K562 (cell line): ENCODE measurements at regions not wholly inside any gene's neighbourhood (a gene's known extent, or its start where the extent isn't known, plus 50 kb on each side); places are given as distances from the start of the nearest gene placed in this dataset.

ENCODE experiments used
- ATAC-seq: fragments of 200-7000 bp; cut with Tn5 transposase; 3 replicates; pipeline ENCODE4 v1.9.1; 2020; ENCODE audit warnings: moderate library complexity
- BruUV-seq: library from RNA; stranded (reverse); fragments of 400-500 nt; replicated peaks from 2 replicates; lab custom pipeline; 2021; lab: Mats Ljungman, UMichigan
- CTCF ChIA-PET: fragments of 300-600 bp; formaldehyde crosslinking; extraction: SDS; loops from one replicate; lab custom pipeline; 2021; ENCODE audit warnings: low intra/inter-chr PET ratio; lab: Yijun Ruan, JAX
- POLR2A ChIA-PET: fragments of 300-600, 350-650 bp; sonication (Branson Sonifier 250); formaldehyde crosslinking; extraction: SDS; loops from one replicate; lab custom pipeline; 2021; ENCODE audit warnings: antibody characterized with exemption, inconsistent platforms; lab: Yijun Ruan, JAX
- DNase-seq, 4 experiments: peaks; one replicate each; pipeline versions ENCODE4 v3.0.0 to v3.0.0-alpha.2; 2011 to 2018; ENCODE audit warnings: low spot score in 3 of 4, mixed read lengths in 3 of 4; ENCODE audit errors: extremely low read depth in 1 of 4
- FAIRE-seq: peaks from 2 replicates; lab custom pipeline; 2011; peaks lifted over from hg19 to GRCh38; lab: Jason Lieb, UNC
- H2AFZ ChIP-seq: 2 replicates; pipeline ENCODE4 v1.6.0; 2011; ENCODE audit warnings: low read depth, low read length, control low read depth, inconsistent platforms
- H3K27ac ChIP-seq: fragments of 200-600 bp; 3 replicates; pipeline ENCODE4 v1.8.0; 2011; ENCODE audit warnings: low read depth, mild to moderate bottlenecking, control low read depth, inconsistent platforms, low read length, moderate library complexity, mixed read lengths; ENCODE audit errors: extremely low read depth
- H3K27me3 ChIP-seq, 2 experiments: fragments of 300-600 bp in 1 of 2; 2 replicates in 1 of 2; 3 replicates in 1 of 2; pipeline versions ENCODE4 v1.6.0 to v1.8.0; 2011; ENCODE audit warnings: inconsistent platforms in 2 of 2, low read length in 2 of 2, mild to moderate bottlenecking in 1 of 2, mixed read lengths in 1 of 2, moderate library complexity in 1 of 2; ENCODE audit not compliant: control insufficient read depth in 2 of 2, insufficient read depth in 2 of 2
- H3K36me3 ChIP-seq: fragments of 300-600 bp; 3 replicates; pipeline ENCODE4 v1.8.0; 2011; ENCODE audit warnings: mild to moderate bottlenecking, low read length, inconsistent platforms; ENCODE audit not compliant: control insufficient read depth, insufficient read depth
- H3K4me1 ChIP-seq, 2 experiments: fragments of 200-600 bp in 1 of 2; replicated peaks in 1 of 2; 2 replicates in 1 of 2; 3 replicates in 1 of 2; pipeline versions ENCODE4 v1.5.1 to v1.8.0; 2011; ENCODE audit warnings: inconsistent platforms in 2 of 2, low read length in 2 of 2, mild to moderate bottlenecking in 1 of 2, mixed read lengths in 1 of 2, moderate library complexity in 1 of 2; ENCODE audit not compliant: control insufficient read depth in 2 of 2, insufficient read depth in 2 of 2
- H3K4me2 ChIP-seq: 2 replicates; pipeline ENCODE4 v1.6.1; 2011; ENCODE audit warnings: low read length, control low read depth, inconsistent platforms, mixed read lengths; ENCODE audit not compliant: insufficient read depth
- H3K4me3 ChIP-seq: fragments of 200-600 bp; sonication (generic), shearing (Covaris generic); 2 replicates; pipeline ENCODE4 v1.5.1; 2016; ENCODE audit warnings: control low read depth, inconsistent platforms
- H3K79me2 ChIP-seq: fragments of 200-600 bp; 3 replicates; pipeline ENCODE4 v1.8.0; 2011; ENCODE audit warnings: low read length, inconsistent platforms; ENCODE audit not compliant: control insufficient read depth, insufficient read depth
- H3K9ac ChIP-seq, 2 experiments: 2 replicates each; pipeline versions ENCODE4 v1.6.0 to v1.6.1; 2011; ENCODE audit warnings: low read depth in 2 of 2, low read length in 2 of 2, control low read depth in 1 of 2, inconsistent platforms in 1 of 2, mild to moderate bottlenecking in 1 of 2, mixed read lengths in 1 of 2; ENCODE audit not compliant: insufficient read depth in 1 of 2
- H3K9me1 ChIP-seq: one replicate; pipeline ENCODE4 v1.6.0; 2011; ENCODE audit warnings: inconsistent platforms, mild to moderate bottlenecking, low read length, moderate library complexity; ENCODE audit not compliant: control insufficient read depth, insufficient read depth
- H3K9me3 ChIP-seq: replicated peaks from 2 replicates; pipeline ENCODE4 v1.5.1; 2011; ENCODE audit warnings: low read depth, low read length, inconsistent platforms; ENCODE audit not compliant: control insufficient read depth, insufficient read depth
- H4K20me1 ChIP-seq: replicated peaks from 2 replicates; pipeline ENCODE4 v1.6.1; 2011; ENCODE audit warnings: low read length, inconsistent platforms, mixed read lengths; ENCODE audit not compliant: control insufficient read depth, insufficient read depth
- CBFB ChIP-seq: sonication (generic); formaldehyde crosslinking; IDR thresholded peaks from 2 replicates; pipeline ENCODE4 v1.4.0; 2020; ENCODE audit warnings: mild to moderate bottlenecking, missing genetic modification reagents
- KDM4B ChIP-seq, 2 experiments: fragments of 450-650 bp in 1 of 2; sonication (generic) in 1 of 2; IDR thresholded peaks; 2 replicates each; pipeline ENCODE4 v1.6.1; 2016 to 2017; ENCODE audit warnings: borderline replicate concordance in 2 of 2, antibody characterized with exemption in 1 of 2, low read depth in 1 of 2, mild to moderate bottlenecking in 1 of 2
- MTF1 ChIP-seq: fragments of 250-450 bp; sonication (Bioruptor Pico); IDR thresholded peaks from 2 replicates; pipeline ENCODE4 v1.9.0; 2021; ENCODE audit warnings: moderate library complexity, mild to moderate bottlenecking, inconsistent platforms, borderline replicate concordance
- SFPQ ChIP-seq: fragments of 200-400 bp; formaldehyde crosslinking; IDR thresholded peaks from 2 replicates; pipeline ENCODE4 v1.6.1; 2017; ENCODE audit warnings: mild to moderate bottlenecking, low read depth, low read length, moderate library complexity
- SMAD4 ChIP-seq: fragments of 250-450 bp; sonication (Bioruptor Pico); conservative IDR thresholded peaks from 2 replicates; pipeline ENCODE4 v1.8.0; 2021; ENCODE audit warnings: inconsistent platforms, mild to moderate bottlenecking, moderate library complexity
- TCF3 ChIP-seq: sonication (generic); formaldehyde crosslinking; IDR thresholded peaks from 2 replicates; pipeline ENCODE4 v1.4.0; 2020; ENCODE audit warnings: mild to moderate bottlenecking, missing genetic modification reagents
- ZNF445 ChIP-seq: fragments of 250-450 bp; sonication (Bioruptor Pico); IDR thresholded peaks from 2 replicates; pipeline ENCODE4 v1.4.0; 2020; ENCODE audit warnings: low read depth, mild to moderate bottlenecking, moderate library complexity
- ZNF766 ChIP-seq: fragments of 200-800 bp; sonication (Bioruptor generic); conservative IDR thresholded peaks from 2 replicates; pipeline ENCODE4 v1.6.1; 2016; ENCODE audit warnings: missing genetic modification characterization, missing compliant biosample characterization
- in situ Hi-C: fragments of 300-500 bp; cut with MboI; formaldehyde crosslinking; loops from 4 replicates; pipeline ENCODE4 v1.15.0; 2018; ENCODE audit warnings: inconsistent platforms, mixed read lengths
- intact Hi-C: fragments of 100-400 bp; cut with micrococcal nuclease; formaldehyde crosslinking; loops from 2 replicates; pipeline ENCODE4 v1.14.2; 2022
- TF ChIP-seq, protein P1 (sequence below): sonication (generic); formaldehyde crosslinking; IDR thresholded peaks from 2 replicates; pipeline ENCODE4 v1.8.0; 2022; ENCODE audit warnings: mild to moderate bottlenecking, missing genetic modification reagents

- H3K4me1 ChIP-seq = no peaks in the 10 kb centered on the region
- no peak overlapping the region for H3K4me3 ChIP-seq
- no peaks in the 10 kb centered on the region for H3K9me1 ChIP-seq
- no peaks in the 10 kb centered on the region for H3K36me3 ChIP-seq
- TF ChIP-seq SFPQ = no peak
- TF ChIP-seq ZNF445 (CRISPR knock-in tag) = no peak
- TF ChIP-seq CBFB = no peak
- TF ChIP-seq SMAD4 = no peak
- no peak for TF ChIP-seq ZNF766 (CRISPR knock-in tag)
- no peak for TF ChIP-seq TCF3
- TF ChIP-seq KDM4B (IDR thresholded peaks at IDR 0.05; ENCODE audit: borderline replicate concordance in 2 of 2, low read depth in 1 of 2) = no peak
- TF ChIP-seq, protein P1, sequence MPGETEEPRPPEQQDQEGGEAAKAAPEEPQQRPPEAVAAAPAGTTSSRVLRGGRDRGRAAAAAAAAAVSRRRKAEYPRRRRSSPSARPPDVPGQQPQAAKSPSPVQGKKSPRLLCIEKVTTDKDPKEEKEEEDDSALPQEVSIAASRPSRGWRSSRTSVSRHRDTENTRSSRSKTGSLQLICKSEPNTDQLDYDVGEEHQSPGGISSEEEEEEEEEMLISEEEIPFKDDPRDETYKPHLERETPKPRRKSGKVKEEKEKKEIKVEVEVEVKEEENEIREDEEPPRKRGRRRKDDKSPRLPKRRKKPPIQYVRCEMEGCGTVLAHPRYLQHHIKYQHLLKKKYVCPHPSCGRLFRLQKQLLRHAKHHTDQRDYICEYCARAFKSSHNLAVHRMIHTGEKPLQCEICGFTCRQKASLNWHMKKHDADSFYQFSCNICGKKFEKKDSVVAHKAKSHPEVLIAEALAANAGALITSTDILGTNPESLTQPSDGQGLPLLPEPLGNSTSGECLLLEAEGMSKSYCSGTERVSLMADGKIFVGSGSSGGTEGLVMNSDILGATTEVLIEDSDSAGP (CRISPR knock-in tag) = no peak
- no peak for TF ChIP-seq MTF1
- intact Hi-C loops (no loop called here), in situ Hi-C loops (no loop called here)
- DNase-seq (no peak), ATAC-seq (no peak), FAIRE-seq (no peak)
- POLR2A ChIA-PET = no interaction called here
- BruUV-seq = no TSS peak
- no peak overlapping the region for H3K9ac ChIP-seq
- CTCF ChIA-PET = no interaction called here
- no peak overlapping the region for H3K4me2 ChIP-seq
- no peak overlapping the region for H3K27ac ChIP-seq
- H3K27me3 ChIP-seq = no peaks in the 10 kb centered on the region
- no peak overlapping the region for H2AFZ ChIP-seq
- no peaks in the 10 kb centered on the region for H3K79me2 ChIP-seq
- H4K20me1 ChIP-seq = no peaks in the 10 kb centered on the region
- H3K9me3 ChIP-seq = no peaks in the 10 kb centered on the region; the same call in 1 of the 2 replicates
Measured at GRCh38 chr5:30981576-30981975, 211.9 kb upstream of the CDH6 start.
